ENCODE measurements at regions not wholly inside any gene's neighbourhood (a gene's known extent, or its start where the extent isn't known, plus 50 kb on each side); places are given as distances from the start of the nearest gene placed in this dataset.
"Not testable (repeated sequence)": the region's sequence is repeated elsewhere in the genome, so short reads cannot be mapped to it uniquely, and the experiment has no call there.

- DNase-seq: no peak
Measured at GRCh38 chr12:90589956-90590355, 365.0 kb downstream of the CCER1 start.

DNA sequence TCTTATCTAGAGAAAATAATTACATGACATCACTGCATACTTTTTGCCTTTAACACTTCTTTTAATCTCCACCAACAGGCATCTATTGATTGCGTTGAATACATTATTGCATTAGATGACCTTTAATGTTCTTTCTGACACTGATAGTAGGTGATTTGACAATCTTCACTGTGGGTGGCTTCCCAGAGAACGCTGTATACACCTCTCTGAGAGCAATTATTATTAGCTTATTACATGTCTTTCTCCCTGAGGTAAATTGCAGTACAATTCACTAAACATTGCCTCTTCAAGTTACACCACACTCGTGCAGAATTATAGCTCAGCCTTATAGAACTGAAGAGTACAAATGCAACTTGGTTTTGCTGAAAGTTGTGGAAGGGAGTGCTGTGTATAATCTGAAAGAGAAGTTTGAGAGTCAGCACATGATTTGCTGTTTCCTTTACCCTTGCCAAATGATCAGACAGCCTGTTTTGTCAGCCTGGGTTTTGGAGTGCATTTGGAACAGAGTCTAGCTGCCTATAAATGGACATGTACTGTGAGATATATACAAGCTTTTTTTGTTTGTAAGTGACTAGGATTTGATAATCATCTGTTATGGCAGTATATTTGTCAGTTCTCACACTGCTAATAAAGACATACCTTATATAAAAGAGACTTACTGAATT is 369.2 kb downstream of the CCER1 start:
- no peak for DNase-seq

GRCh38 chr12:90576707-90577106 is 378.3 kb downstream of the CCER1 start:
- DNase-seq: no peak

- DNase-seq: no peak
Measured at GRCh38 chr12:90575995-90576394, 379.0 kb downstream of the CCER1 start.

GRCh38 chr12:90574676-90575075 is 380.3 kb downstream of the CCER1 start:
- no peak for DNase-seq

GRCh38 chr12:90572778-90573177 is 382.2 kb downstream of the CCER1 start:
- DNase-seq: no peak

- DNase-seq: no peak
Measured at GRCh38 chr12:90569685-90570084, 385.3 kb downstream of the CCER1 start.

- DNase-seq: no peak
Measured at GRCh38 chr12:90562671-90563070, 392.3 kb downstream of the CCER1 start.

GRCh38 chr12:90548595-90548994 is 406.4 kb downstream of the CCER1 start:
- no peak for DNase-seq

GRCh38 chr12:90546511-90546910 is 408.5 kb downstream of the CCER1 start:
- DNase-seq: no peak

DNA sequence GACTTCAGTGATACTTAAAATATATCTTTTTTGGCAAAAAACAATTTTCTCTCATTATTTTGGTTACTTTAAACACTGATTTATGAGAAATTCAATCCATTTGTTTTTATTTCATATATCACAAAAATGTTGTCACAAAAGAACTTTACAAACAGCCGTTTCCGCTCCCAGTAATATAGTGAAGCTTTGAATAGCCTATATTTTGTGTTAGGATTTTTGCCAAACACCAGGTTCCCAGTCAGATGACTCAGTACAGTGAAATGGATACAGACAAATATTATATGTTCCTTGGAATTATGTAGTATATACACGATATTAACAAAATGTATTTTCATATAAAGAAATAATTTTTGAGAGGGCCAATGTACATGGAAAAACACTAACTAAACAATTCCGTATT is 411.1 kb downstream of the CCER1 start:
- DNase-seq: no peak

DNA sequence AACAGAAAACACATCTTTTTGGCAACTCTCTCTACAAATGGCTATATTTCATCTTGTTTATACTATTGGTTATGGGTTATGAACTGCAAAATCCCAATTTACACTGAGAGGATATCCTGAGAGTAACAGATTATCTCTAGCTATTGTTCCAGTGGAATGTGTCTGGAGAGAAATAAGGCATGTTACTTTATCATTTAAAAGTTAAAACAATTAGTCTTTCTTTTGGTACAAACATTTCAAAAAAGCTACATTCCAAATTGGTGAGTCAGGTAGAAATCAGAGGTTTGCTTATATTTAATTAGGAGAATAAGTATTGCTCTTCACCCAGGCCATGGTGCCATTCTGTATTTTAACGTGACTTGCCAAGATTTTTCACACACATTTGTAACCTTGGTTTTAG is 411.6 kb downstream of the CCER1 start:
- DNase-seq: no peak

DNA sequence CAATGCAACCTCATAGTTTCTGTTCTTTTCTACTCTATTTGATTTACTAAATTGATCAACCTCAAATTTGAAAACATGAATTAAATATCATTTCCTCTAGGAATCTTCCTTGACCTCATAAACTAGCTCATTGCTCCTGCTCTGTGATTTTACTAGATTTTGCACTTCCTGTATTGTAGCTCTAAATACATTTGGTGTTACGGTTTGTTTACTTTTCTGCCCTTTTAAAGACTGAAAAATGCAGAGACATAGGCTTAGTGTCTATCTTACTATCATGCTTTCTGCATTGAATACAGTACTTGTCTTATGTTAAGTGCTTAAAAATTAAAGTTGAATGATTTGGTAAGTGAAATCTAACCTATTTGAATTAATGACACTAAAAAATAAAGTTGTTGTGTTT is 412.1 kb downstream of the CCER1 start:
- not testable (repeated sequence) for DNase-seq

- DNase-seq: not testable (repeated sequence)
Measured at GRCh38 chr12:90533828-90534227, 421.1 kb downstream of the CCER1 start.

DNA sequence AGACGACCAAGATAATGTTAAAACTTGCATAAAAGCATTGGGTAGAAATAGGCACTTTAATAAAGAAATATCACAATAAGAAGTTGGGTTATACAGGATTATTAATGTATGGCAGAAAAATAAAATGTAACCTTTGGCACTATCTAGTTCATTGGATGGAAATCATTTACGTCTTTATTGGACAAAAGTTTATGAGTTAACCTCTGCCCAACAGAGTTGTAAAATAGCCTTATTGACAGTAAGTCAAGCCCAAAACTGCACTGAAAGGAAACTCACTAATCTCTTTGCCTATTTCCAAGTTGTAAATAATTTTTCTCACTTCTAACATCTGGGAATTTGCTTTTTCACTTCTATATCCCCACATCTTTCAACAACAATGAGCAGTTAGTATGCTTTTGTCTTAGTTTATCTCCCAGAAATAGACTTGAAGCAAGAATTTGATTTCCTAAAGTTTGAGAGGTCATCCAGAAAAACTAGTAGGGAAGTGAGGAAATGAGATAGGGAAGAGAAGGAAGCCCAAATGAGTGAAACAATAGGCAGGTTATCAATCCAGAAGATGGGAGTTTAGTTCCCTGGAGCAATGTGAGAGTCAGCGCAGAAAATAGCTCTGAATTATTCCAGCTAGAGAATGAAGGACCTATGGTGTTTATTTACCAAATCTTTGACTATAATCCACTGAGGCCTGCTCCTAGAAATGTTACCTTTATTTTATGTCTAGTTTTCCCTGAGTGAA is 434.8 kb downstream of the CCER1 start:
- DNase-seq: no peak

DNA sequence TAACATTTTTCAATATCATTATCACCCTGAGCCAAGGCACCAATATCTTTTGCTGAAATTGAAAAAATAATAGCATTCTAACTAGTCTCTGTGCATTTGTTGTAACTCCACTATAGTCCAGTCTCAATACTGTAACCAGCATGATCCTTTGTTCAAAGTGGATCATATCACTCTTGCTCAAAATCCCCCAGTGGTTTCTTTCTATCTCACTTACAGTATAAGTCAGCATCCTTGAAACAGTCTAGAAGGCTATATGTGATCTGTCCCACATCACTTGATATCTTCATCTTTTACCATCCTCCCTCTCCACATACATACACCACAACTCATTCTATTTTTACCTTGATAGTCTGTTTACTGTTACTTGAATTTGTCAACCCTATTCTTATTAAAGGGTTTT is 435.7 kb downstream of the CCER1 start:
- DNase-seq: no peak

- no peak for DNase-seq
Measured at GRCh38 chr12:90515199-90516175, 439.5 kb downstream of the CCER1 start.

- no peak for DNase-seq
Measured at GRCh38 chr12:90514325-90514724, 440.7 kb downstream of the CCER1 start.

GRCh38 chr12:90512518-90512917 is 442.5 kb downstream of the CCER1 start:
- no peak for DNase-seq

DNA sequence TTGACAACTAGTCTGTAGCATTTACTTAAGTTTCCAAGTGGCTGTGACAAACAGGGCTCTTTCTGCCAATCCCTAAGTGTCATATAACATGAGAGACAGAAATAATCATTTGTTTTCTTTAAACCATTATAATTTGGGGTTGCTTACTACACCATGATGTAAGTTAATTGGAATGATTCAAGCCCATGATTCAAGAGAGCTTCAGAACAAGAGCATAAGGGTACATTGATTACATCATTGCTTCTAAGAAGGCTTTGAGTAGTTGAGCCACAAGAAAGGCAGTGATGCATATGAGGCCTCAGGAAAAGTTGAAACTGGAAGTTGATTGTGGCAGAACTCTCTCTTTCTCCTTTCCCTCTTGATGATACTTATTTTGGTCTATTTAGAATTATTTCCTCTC is 444.0 kb downstream of the CCER1 start:
- DNase-seq: no peak

DNA sequence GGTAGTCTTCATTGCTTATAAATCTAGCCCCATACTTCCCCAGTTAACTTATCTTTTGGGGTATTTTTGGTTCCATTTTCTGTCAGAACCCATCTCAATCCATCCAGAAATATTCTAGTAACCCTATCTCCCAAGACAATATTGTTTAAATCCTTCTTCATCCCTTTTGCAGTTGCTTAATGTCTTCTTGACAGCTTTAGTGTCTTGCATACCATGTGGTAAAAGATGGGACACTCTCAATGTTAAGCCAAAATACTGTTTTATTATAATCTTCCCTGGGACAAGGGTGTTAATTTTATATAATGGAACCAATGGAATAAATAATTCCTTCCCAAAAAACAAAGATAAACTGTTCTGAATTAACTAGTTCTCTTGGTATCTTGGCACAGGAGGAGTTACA is 450.2 kb downstream of the CCER1 start:
- DNase-seq: no peak

GRCh38 chr12:90502070-90502469 is 452.9 kb downstream of the CCER1 start:
- no peak for DNase-seq

DNA sequence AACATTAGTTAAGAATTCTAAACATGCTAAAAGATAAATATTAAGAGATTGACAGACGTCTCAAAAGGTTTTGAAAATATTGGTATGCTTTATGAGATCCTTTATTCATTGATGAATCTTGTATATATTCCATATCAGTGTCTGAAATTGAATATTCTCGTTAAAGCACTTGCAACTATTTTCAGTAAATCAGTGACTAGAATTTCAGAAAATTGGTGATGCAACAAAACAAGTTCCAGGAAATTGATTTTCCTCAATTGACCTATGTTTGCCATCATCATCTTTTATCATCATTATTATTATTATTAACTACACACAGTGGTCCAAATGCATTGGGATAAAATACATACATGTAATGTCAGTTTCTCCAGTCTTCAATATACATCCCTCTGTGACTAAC is 453.6 kb downstream of the CCER1 start:
- no peak for DNase-seq

GRCh38 chr12:90499795-90500194 is 455.2 kb downstream of the CCER1 start:
- no peak for DNase-seq
